Neutrophil (primary cell): ENCODE measurements at regions not wholly inside any gene's neighbourhood (a gene's known extent, or its start where the extent isn't known, plus 50 kb on each side); places are given as distances from the start of the nearest gene placed in this dataset.

ENCODE experiments used
- H3K27ac ChIP-seq: fragments of 200-600 bp; sonication (generic); 2 replicates; pipeline ENCODE4 v1.5.1; 2016; ENCODE audit warnings: mild to moderate bottlenecking, moderate library complexity
- H3K27me3 ChIP-seq: fragments of 200-600 bp; sonication (generic); 2 replicates; pipeline ENCODE4 v1.6.0; 2016; ENCODE audit warnings: mild to moderate bottlenecking
- H3K36me3 ChIP-seq: fragments of 200-600 bp; sonication (generic); 2 replicates; pipeline ENCODE4 v1.5.1; 2017
- H3K4me1 ChIP-seq, 2 experiments: fragments of 200-600 bp in 1 of 2; sonication (generic) in 1 of 2; 1 replicate in 1 of 2; 2 replicates in 1 of 2; pipeline versions ENCODE4 v1.5.1 to v1.6.1; 2013 to 2016; ENCODE audit warnings: low read depth in 1 of 2, low read length in 1 of 2, mild to moderate bottlenecking in 1 of 2, moderate library complexity in 1 of 2; ENCODE audit not compliant: control insufficient read depth in 1 of 2, insufficient read depth in 1 of 2
- H3K4me3 ChIP-seq, 2 experiments: fragments of 200-600 bp in 1 of 2; sonication (generic) in 1 of 2; 1 replicate in 1 of 2; 2 replicates in 1 of 2; pipeline ENCODE4 v1.5.1; 2013 to 2016; ENCODE audit warnings: low read depth in 1 of 2, low read length in 1 of 2, mild to moderate bottlenecking in 1 of 2, moderate library complexity in 1 of 2
- H3K9me3 ChIP-seq: fragments of 200-600 bp; sonication (generic); 2 replicates; pipeline ENCODE4 v1.5.1; 2016
- TF ChIP-seq, protein P1 (sequence below): fragments of 200-600 bp; sonication (generic); IDR thresholded peaks from 2 replicates; pipeline ENCODE4 v1.5.1; 2016; ENCODE audit warnings: antibody characterized with exemption

DNA sequence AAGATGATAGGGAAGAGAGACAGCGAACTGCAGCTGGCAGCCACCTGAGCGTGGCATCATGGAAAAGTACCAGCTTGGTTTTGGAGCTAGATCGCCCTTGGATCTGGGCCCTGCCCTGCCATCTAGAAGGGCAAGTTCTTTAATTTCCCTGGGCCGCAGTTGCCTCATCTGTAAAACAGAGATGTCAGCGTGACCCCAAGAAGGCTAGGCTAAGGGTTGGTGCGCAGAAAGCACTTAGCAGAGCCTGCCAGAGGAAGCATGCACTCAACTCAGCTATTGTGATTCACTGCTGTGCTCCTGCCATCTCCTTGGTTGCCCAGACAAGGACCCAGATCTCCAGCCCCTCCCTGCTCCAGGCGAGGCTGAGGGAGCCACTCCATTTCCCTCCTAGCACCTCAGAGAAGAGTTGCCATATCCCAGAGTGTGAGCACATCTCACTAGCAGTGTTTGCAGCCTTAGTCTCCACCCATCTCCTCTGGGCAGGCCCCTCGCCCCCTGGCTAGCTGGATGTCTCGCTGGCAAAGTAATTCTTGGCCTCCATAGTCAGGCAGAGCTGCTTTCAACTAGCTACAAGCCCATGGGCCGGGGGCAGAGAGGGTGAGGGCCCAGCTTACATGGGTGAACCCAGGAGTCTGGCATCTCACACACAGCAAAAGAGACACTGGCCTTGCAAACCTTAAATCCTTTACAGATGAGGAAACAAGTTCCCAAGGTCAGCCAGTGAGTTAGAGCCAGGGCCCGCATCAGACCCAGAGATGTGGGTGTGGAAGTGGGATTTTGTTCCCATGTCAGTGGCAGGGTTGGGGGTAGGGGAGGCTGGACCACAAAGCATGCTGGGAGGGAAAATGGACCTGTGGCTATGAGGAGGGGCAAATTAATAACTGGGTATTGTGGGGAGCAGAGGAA lies 280.7 kb upstream of the TLE3 start:
- peaks cover 7 to 9% of the 10 kb centered on the region in 2 experiments for H3K4me1 ChIP-seq
- H3K4me3 ChIP-seq, result no peak overlapping the region
- TF ChIP-seq, protein P1, sequence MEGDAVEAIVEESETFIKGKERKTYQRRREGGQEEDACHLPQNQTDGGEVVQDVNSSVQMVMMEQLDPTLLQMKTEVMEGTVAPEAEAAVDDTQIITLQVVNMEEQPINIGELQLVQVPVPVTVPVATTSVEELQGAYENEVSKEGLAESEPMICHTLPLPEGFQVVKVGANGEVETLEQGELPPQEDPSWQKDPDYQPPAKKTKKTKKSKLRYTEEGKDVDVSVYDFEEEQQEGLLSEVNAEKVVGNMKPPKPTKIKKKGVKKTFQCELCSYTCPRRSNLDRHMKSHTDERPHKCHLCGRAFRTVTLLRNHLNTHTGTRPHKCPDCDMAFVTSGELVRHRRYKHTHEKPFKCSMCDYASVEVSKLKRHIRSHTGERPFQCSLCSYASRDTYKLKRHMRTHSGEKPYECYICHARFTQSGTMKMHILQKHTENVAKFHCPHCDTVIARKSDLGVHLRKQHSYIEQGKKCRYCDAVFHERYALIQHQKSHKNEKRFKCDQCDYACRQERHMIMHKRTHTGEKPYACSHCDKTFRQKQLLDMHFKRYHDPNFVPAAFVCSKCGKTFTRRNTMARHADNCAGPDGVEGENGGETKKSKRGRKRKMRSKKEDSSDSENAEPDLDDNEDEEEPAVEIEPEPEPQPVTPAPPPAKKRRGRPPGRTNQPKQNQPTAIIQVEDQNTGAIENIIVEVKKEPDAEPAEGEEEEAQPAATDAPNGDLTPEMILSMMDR, result no peak
- H3K27ac ChIP-seq, result no peak overlapping the region
- no peaks in the 10 kb centered on the region for H3K9me3 ChIP-seq
- no peaks in the 10 kb centered on the region for H3K36me3 ChIP-seq
- peaks cover 22% of the 10 kb centered on the region for H3K27me3 ChIP-seq

DNA sequence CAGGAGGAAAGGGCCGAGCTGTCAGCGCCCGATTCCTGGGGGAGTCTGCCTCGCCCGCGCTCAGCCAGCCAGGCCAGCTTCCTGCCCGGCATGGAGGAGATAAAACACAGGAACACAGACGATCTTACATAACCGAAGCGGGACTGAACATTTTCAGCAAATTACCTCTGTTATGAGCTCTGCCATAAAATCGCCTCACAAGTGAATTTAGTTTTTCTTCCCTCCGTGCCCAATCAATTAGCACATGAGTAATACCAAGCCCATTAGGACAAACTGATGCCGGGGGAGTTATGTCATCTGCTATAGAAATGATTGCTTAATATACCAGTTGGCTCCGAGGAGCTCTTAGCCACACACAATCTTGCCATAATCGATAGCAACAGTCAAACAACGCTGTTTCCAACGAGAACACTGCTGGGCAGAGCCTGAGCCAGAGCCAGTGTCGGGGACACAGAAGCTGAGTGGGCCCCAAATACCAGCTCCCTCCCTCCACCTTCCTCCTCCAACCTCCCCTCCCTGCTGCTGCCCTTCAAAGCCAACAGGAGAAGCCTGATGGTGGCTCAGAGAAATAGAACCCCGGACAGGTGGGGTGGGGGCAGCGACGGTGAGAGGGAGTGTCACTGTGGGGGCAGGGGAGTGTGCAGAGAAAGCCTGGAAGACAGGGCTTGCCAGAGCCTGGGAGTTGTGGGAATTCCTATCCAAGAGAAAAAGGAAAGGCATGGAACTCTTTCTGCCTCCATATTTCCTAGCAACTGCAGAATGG lies 279.4 kb upstream of the TLE3 start:
- TF ChIP-seq, protein P1, result no peak
- Histone ChIP-seq H3K4me3 (no peak overlapping the region), H3K27ac (no peak overlapping the region)

DNA sequence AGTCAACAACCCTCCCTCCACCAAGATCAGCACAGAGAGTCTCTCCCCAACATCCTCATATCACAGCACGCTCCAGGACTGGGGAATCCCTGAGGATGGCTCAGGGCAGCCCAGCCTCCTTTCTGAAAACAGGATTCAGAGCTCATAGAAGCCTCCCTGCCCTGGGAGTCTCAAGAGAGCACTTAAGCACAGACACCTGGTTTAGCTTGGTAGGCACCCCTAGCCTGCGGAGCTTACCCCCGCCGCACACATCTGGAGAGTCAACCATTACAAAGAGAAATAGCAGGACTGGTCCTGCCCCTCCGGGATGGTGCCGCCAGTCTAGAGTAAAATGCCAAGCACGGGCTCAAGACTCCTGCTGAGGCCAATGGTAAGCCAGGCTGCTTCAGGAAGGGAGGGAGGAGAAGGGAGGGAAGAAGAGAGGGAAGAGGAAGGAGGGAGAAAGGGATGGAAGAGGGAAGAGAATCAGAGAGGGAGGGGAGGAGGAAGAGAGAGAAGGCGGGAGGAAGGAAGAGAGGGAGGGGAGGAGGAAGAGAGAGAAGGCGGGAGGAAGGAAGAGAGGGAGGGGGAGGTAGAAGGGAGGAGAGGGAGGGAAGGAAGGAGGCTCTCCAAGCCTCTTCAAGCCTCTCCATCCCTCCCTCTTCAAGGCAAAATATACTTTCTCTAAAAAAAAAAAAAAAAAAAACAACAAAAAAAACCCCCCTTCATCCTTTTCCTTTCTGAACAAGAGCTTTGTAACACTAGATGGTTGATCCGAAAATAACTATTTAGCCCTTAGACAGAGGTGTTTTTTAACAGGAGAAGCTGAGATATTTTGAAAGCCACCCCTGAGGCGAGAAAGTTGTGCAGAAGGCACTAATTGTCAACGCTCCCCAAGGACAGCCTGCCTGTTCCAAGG lies 278.6 kb upstream of the TLE3 start:
- no peaks in the 10 kb centered on the region for H3K9me3 ChIP-seq
- no peak overlapping the region for H3K4me3 ChIP-seq
- TF ChIP-seq, protein P1, result no peak
- H3K36me3 ChIP-seq, result no peaks in the 10 kb centered on the region
- peaks cover 7 to 8% of the 10 kb centered on the region in 2 experiments for H3K4me1 ChIP-seq
- peaks cover 22% of the 10 kb centered on the region for H3K27me3 ChIP-seq
- no peak overlapping the region for H3K27ac ChIP-seq

More for the DNA sequence above, 279.4 kb upstream of the TLE3 start:
- H3K36me3 ChIP-seq, result no peaks in the 10 kb centered on the region
- peaks cover 7 to 8% of the 10 kb centered on the region in 2 experiments for H3K4me1 ChIP-seq
- H3K27me3 ChIP-seq, result peaks cover 22% of the 10 kb centered on the region
- no peaks in the 10 kb centered on the region for H3K9me3 ChIP-seq

DNA sequence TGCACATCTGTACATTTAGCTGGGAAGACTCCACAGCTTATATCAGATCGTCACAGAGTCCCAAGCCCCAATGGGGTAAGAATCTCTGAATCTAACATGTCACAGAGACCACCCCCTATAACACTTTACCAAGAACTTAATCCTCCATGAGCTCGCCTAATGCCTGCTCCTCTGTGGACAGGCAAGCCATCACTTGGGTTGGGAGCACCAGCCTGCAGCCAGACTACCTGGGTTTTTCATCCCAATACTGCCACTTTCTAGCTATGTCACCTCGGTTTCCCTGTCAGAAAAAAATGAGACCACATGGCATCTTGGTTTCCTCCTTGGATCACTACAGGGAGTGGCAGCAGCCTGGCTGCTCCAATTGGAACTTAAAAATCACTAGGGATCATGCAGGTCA lies 277.9 kb upstream of the TLE3 start:
- Histone ChIP-seq H3K36me3 (no peaks in the 10 kb centered on the region), H3K9me3 (no peaks in the 10 kb centered on the region), H3K27me3 (peaks cover 22% of the 10 kb centered on the region), H3K4me3 (no peak overlapping the region), H3K4me1 (peaks cover 7 to 8% of the 10 kb centered on the region in 2 experiments), H3K27ac (no peak overlapping the region)
- TF ChIP-seq, protein P1, result no peak

DNA sequence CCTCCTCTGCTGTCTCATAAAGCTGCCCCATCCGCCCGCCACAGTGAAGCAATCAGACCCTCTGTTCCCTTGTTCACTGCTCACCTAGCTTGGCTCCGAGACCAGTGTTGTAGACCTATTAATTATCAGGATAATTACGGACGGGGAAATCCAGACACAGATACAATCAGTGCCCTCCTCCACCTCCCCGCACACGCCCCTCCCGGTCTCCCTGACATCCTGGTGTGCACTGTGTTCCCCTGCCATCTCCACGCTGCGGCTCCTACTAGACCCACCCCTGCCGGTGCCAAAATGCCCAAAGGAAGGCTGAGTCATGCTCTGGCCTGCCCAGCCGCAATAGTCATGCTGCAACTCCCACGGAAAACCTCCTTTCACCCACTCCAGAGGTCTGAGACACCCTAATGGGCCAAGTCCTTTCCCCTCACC lies 277.3 kb upstream of the TLE3 start:
- Histone ChIP-seq H3K27ac (no peak overlapping the region), H3K36me3 (no peaks in the 10 kb centered on the region)
- TF ChIP-seq, protein P1, result no peak

More for the DNA sequence above, 277.3 kb upstream of the TLE3 start:
- Histone ChIP-seq H3K9me3 (no peaks in the 10 kb centered on the region), H3K4me3 (no peak overlapping the region), H3K27me3 (peaks cover 22% of the 10 kb centered on the region), H3K4me1 (peaks cover 7 to 8% of the 10 kb centered on the region in 2 experiments)
